H9 (cell line): ENCODE measurements at regions not wholly inside any gene's neighbourhood (a gene's known extent, or its start where the extent isn't known, plus 50 kb on each side); places are given as distances from the start of the nearest gene placed in this dataset.

Experiments
- DNase-seq: peaks from one replicate; pipeline ENCODE4 v3.0.0-alpha.2; 2017
- H2AFZ ChIP-seq: one replicate; pipeline ENCODE4 v1.6.1; 2013; ENCODE audit warnings: mild to moderate bottlenecking, low read length, control low read depth, moderate library complexity
- H2AK5ac ChIP-seq: 2 replicates; pipeline ENCODE4 v1.6.1; 2013; ENCODE audit warnings: low read length, control low read depth, mixed read lengths; ENCODE audit not compliant: insufficient read length
- H2BK120ac ChIP-seq: one replicate; pipeline ENCODE4 v1.6.1; 2013; ENCODE audit warnings: low read depth, mild to moderate bottlenecking, low read length, control low read depth, inconsistent platforms; ENCODE audit not compliant: poor library complexity, severe bottlenecking
- H2BK12ac ChIP-seq: 2 replicates; pipeline ENCODE4 v1.6.1; 2013; ENCODE audit warnings: low read length, control low read depth, mixed read lengths, low read depth; ENCODE audit not compliant: insufficient read length
- H2BK15ac ChIP-seq: 2 replicates; pipeline ENCODE4 v1.6.1; 2013; ENCODE audit warnings: low read depth, low read length, control low read depth
- H2BK20ac ChIP-seq: one replicate; pipeline ENCODE4 v1.6.1; 2013; ENCODE audit warnings: low read depth, mild to moderate bottlenecking, low read length, control low read depth, inconsistent platforms; ENCODE audit not compliant: poor library complexity, severe bottlenecking
- H2BK5ac ChIP-seq: 2 replicates; pipeline ENCODE4 v1.6.1; 2013; ENCODE audit warnings: low read length, control low read depth, mixed read lengths; ENCODE audit not compliant: insufficient read length
- H3K14ac ChIP-seq: 2 replicates; pipeline ENCODE4 v1.6.1; 2013; ENCODE audit warnings: low read length, control low read depth; ENCODE audit not compliant: insufficient read depth
- H3K18ac ChIP-seq: 2 replicates; pipeline ENCODE4 v1.6.1; 2013; ENCODE audit warnings: low read depth, mild to moderate bottlenecking, mixed read lengths, low read length, control low read depth; ENCODE audit not compliant: insufficient read length
- H3K23ac ChIP-seq: 2 replicates; pipeline ENCODE4 v1.6.1; 2013; ENCODE audit warnings: low read length, control low read depth, mixed read lengths, low read depth; ENCODE audit not compliant: insufficient read length
- H3K23me2 ChIP-seq: 2 replicates; pipeline ENCODE4 v1.6.1; 2013; ENCODE audit warnings: low read depth, mild to moderate bottlenecking, mixed read lengths, low read length, control low read depth; ENCODE audit not compliant: insufficient read length, poor library complexity, severe bottlenecking
- H3K27ac ChIP-seq: 2 replicates; pipeline ENCODE4 v1.5.1; 2013; ENCODE audit warnings: low read length, control low read depth, mixed read lengths, low read depth; ENCODE audit not compliant: insufficient read length
- H3K27me3 ChIP-seq: 2 replicates; pipeline ENCODE4 v1.6.1; 2013; ENCODE audit warnings: low read length, control low read depth, inconsistent platforms; ENCODE audit not compliant: insufficient read depth
- H3K4ac ChIP-seq: 2 replicates; pipeline ENCODE4 v1.6.1; 2013; ENCODE audit warnings: low read depth, mild to moderate bottlenecking, control low read depth, inconsistent platforms, low read length, moderate library complexity
- H3K4me1 ChIP-seq: 2 replicates; pipeline ENCODE4 v1.6.1; 2013; ENCODE audit warnings: low read length, control low read depth, inconsistent platforms; ENCODE audit not compliant: insufficient read depth
- H3K4me2 ChIP-seq: 2 replicates; pipeline ENCODE4 v1.6.1; 2013; ENCODE audit warnings: low read length, control low read depth, mixed read lengths; ENCODE audit not compliant: insufficient read length, insufficient read depth
- H3K56ac ChIP-seq: 2 replicates; pipeline ENCODE4 v1.6.1; 2013; ENCODE audit warnings: low read depth, mild to moderate bottlenecking, mixed read lengths, low read length, control low read depth; ENCODE audit not compliant: insufficient read length
- H3K79me1 ChIP-seq: 2 replicates; pipeline ENCODE4 v1.6.1; 2013; ENCODE audit warnings: low read depth, mild to moderate bottlenecking, moderate library complexity, low read length, control low read depth, inconsistent platforms; ENCODE audit not compliant: insufficient read depth, poor library complexity, severe bottlenecking
- H3K79me2 ChIP-seq: 2 replicates; pipeline ENCODE4 v1.6.1; 2013; ENCODE audit warnings: low read length, control low read depth, inconsistent platforms; ENCODE audit not compliant: insufficient read depth
- H3K9ac ChIP-seq: 2 replicates; pipeline ENCODE4 v1.6.1; 2013; ENCODE audit warnings: low read length, control low read depth, mixed read lengths; ENCODE audit not compliant: insufficient read length; ENCODE audit errors: extremely low read depth
- H3K9me3 ChIP-seq: one replicate; pipeline ENCODE4 v1.6.1; 2013; ENCODE audit warnings: low read depth, low read length, inconsistent platforms; ENCODE audit not compliant: control insufficient read depth
- H3T11ph ChIP-seq: one replicate; pipeline ENCODE4 v1.6.1; 2013; ENCODE audit warnings: mild to moderate bottlenecking, low read length, control low read depth, inconsistent platforms
- H4K20me1 ChIP-seq: one replicate; pipeline ENCODE4 v1.6.1; 2013; ENCODE audit not compliant: control insufficient read depth, insufficient read length, insufficient read depth
- H4K5ac ChIP-seq: 2 replicates; pipeline ENCODE4 v1.6.1; 2013; ENCODE audit warnings: low read depth, mild to moderate bottlenecking, mixed read lengths, low read length, control low read depth; ENCODE audit not compliant: insufficient read length
- H4K8ac ChIP-seq: replicated peaks from 2 replicates; pipeline ENCODE4 v1.6.1; 2013; ENCODE audit warnings: low read length, control low read depth, mixed read lengths, low read depth; ENCODE audit not compliant: insufficient read length
- H4K91ac ChIP-seq: 2 replicates; pipeline ENCODE4 v1.6.1; 2013; ENCODE audit warnings: low read depth, mild to moderate bottlenecking, moderate library complexity, mixed read lengths, low read length, control low read depth; ENCODE audit not compliant: insufficient read length
- H3K27ac Mint-ChIP-seq, 3 experiments: 2 replicates in 2 of 3; 3 replicates in 1 of 3; pipeline ENCODE4 v1.8.0; 2020 to 2021; ENCODE audit warnings: mixed read lengths in 3 of 3, mild to moderate bottlenecking in 1 of 3, moderate library complexity in 1 of 3
- H3K27me3 Mint-ChIP-seq: 2 replicates; pipeline ENCODE4 v1.8.0; 2021; ENCODE audit warnings: low read depth, mild to moderate bottlenecking, moderate library complexity, mixed read lengths
- H3K36me3 Mint-ChIP-seq, 3 experiments: 2 replicates in 2 of 3; 3 replicates in 1 of 3; pipeline ENCODE4 v1.8.0; 2020 to 2021; ENCODE audit warnings: low read depth in 3 of 3, mixed read lengths in 3 of 3; ENCODE audit not compliant: insufficient read depth in 1 of 3
- H3K4me1 Mint-ChIP-seq, 2 experiments: 2 replicates each; pipeline ENCODE4 v1.8.0; 2020; ENCODE audit warnings: mixed read lengths in 2 of 2
- H3K4me3 Mint-ChIP-seq, 2 experiments: 2 replicates in 1 of 2; 3 replicates in 1 of 2; pipeline ENCODE4 v1.8.0; 2020 to 2021; ENCODE audit warnings: mild to moderate bottlenecking in 2 of 2, mixed read lengths in 2 of 2, moderate library complexity in 1 of 2
- H3K9me3 Mint-ChIP-seq, 2 experiments: 2 replicates in 1 of 2; 3 replicates in 1 of 2; pipeline ENCODE4 v1.8.0; 2020; ENCODE audit warnings: mild to moderate bottlenecking in 2 of 2, mixed read lengths in 2 of 2, moderate library complexity in 1 of 2
- CTCF ChIP-seq: fragments of 200-600 bp; sonication (generic); conservative IDR thresholded peaks from 3 replicates; pipeline ENCODE4 v1.8.0; 2021; ENCODE audit warnings: antibody characterized with exemption, mild to moderate bottlenecking

GRCh38 chr6:112933947-112934346, 586.8 kb downstream of the RFPL4B start:
- Mint-ChIP-seq H3K27me3 (no peaks in the 10 kb centered on the region), H3K9me3 (no peaks in the 10 kb centered on the region), H3K4me3 (no peak overlapping the region), H3K4me1 (peaks cover 17% of the 10 kb centered on the region in 2 experiments), H3K27ac (no peak overlapping the region), H3K36me3 (no peaks in the 10 kb centered on the region)
- Histone ChIP-seq H2BK12ac (no peak overlapping the region), H2BK5ac (no peak overlapping the region), H3K14ac (no peak overlapping the region), H2BK120ac (no peak overlapping the region), H3K79me2 (no peaks in the 10 kb centered on the region), H3K27ac (no peak overlapping the region), H3K23me2 (no peaks in the 10 kb centered on the region), H2BK15ac (no peak overlapping the region), H2AK5ac (no peak overlapping the region), H3K9me3 (no peaks in the 10 kb centered on the region), H3K27me3 (no peaks in the 10 kb centered on the region), H3K4me1 (peaks cover 2% of the 10 kb centered on the region; the same call in 1 of the 2 replicates), H3K18ac (no peak overlapping the region), H3K79me1 (no peaks in the 10 kb centered on the region), H3K4me2 (no peak overlapping the region), H3K23ac (no peak overlapping the region), H3T11ph (no peak overlapping the region), H3K9ac (no peak overlapping the region), H2AFZ (no peak overlapping the region), H2BK20ac (no peak overlapping the region), H3K56ac (no peak overlapping the region), H3K4ac (no peak overlapping the region), H4K20me1 (no peaks in the 10 kb centered on the region), H4K8ac (no peak overlapping the region), H4K5ac (no peak overlapping the region), H4K91ac (no peak overlapping the region)
- no peak for DNase-seq
- TF ChIP-seq CTCF: no peak
